GM19372 (cell line): ENCODE measurements at regions not wholly inside any gene's neighbourhood (a gene's known extent, or its start where the extent isn't known, plus 50 kb on each side); places are given as distances from the start of the nearest gene placed in this dataset.
A peak's percentile ranks its signal among the peaks of the same experiment; 100 is the strongest.
"Not testable (repeated sequence)": the region's sequence is repeated elsewhere in the genome, so short reads cannot be mapped to it uniquely, and the experiment has no call there.

Experiments used
- ATAC-seq: cut with Tn5 transposase; IDR thresholded peaks from one replicate; pipeline ENCODE4 v1.9.1; 2021; ENCODE audit warnings: mild to moderate bottlenecking, low read depth, moderate library complexity; ENCODE audit not compliant: unreplicated experiment

GRCh38 chr16:85215478-85216118 lies 103.3 kb upstream of the CIBAR2 start:
- ATAC-seq = no peak

GRCh38 chr16:85216522-85217375 lies 104.5 kb upstream of the CIBAR2 start:
- ATAC-seq = no peak

- ATAC-seq = no peak
These were observed 108.0 kb upstream of the CIBAR2 start for GRCh38 chr16:85220125-85220839.

- ATAC-seq = no peak
These were observed 108.9 kb upstream of the CIBAR2 start for GRCh38 chr16:85220964-85221731.

- ATAC-seq = no peak
These were observed 109.5 kb upstream of the CIBAR2 start for GRCh38 chr16:85221771-85222154.

GRCh38 chr16:85222155-85222863 lies 110.0 kb upstream of the CIBAR2 start:
- ATAC-seq = no peak

GRCh38 chr16:85225257-85225656 lies 113.0 kb upstream of the CIBAR2 start:
- ATAC-seq = no peak

GRCh38 chr16:85225721-85226120 lies 113.4 kb upstream of the CIBAR2 start:
- no peak for ATAC-seq

- peak; percentile 73 for ATAC-seq
These were observed 115.0 kb upstream of the CIBAR2 start for GRCh38 chr16:85227084-85227945.

- ATAC-seq = peak; percentile 1
These were observed 115.9 kb upstream of the CIBAR2 start for GRCh38 chr16:85227946-85228862.

GRCh38 chr16:85228970-85229430 lies 116.7 kb upstream of the CIBAR2 start:
- no peak for ATAC-seq

GRCh38 chr16:85229869-85230462 lies 117.7 kb upstream of the CIBAR2 start:
- ATAC-seq = no peak

GRCh38 chr16:85230764-85231383 lies 118.6 kb upstream of the CIBAR2 start:
- ATAC-seq = not testable (repeated sequence)

GRCh38 chr16:85231959-85232358 lies 119.7 kb upstream of the CIBAR2 start:
- no peak for ATAC-seq

- no peak for ATAC-seq
These were observed 120.3 kb upstream of the CIBAR2 start for GRCh38 chr16:85232369-85233142.

- ATAC-seq = no peak
These were observed 121.2 kb upstream of the CIBAR2 start for GRCh38 chr16:85233516-85233915.
